IMR-90 (cell line): ENCODE measurements at regions not wholly inside any gene's neighbourhood (a gene's known extent, or its start where the extent isn't known, plus 50 kb on each side); places are given as distances from the start of the nearest gene placed in this dataset.

ENCODE experiments used
- ATAC-seq: fragments of 200-7000 bp; cut with Tn5 transposase; 2 replicates; pipeline ENCODE4 v1.9.1; 2020; ENCODE audit warnings: low read depth, mild to moderate bottlenecking, moderate library complexity
- BruUV-seq: library from RNA; stranded (reverse); fragments of 400-500 nt; replicated peaks from 2 replicates; lab custom pipeline; 2021; lab: Mats Ljungman, UMichigan
- CTCF ChIA-PET: fragments of 300-600 bp; formaldehyde crosslinking; extraction: SDS; loops from one replicate; lab custom pipeline; 2021; ENCODE audit warnings: antibody characterized with exemption; lab: Yijun Ruan, JAX
- POLR2A ChIA-PET: fragments of 300-600 bp; sonication (Branson Sonifier 250); formaldehyde crosslinking; loops from one replicate; lab custom pipeline; 2022; ENCODE audit warnings: antibody characterized with exemption; ENCODE audit not compliant: unreplicated experiment; lab: Charles Lee
- DNase-seq: peaks from one replicate; pipeline ENCODE4 v3.0.0; 2013
- H2AFZ ChIP-seq: replicated peaks from 2 replicates; pipeline ENCODE3; 2013; ENCODE audit warnings: low read length, mild to moderate bottlenecking; ENCODE audit not compliant: poor library complexity
- H2AK5ac ChIP-seq: 2 replicates; pipeline ENCODE4 v1.6.1; 2013; ENCODE audit warnings: low read depth, low read length, inconsistent platforms
- H2AK9ac ChIP-seq: replicated peaks from 2 replicates; pipeline ENCODE3; 2013; ENCODE audit warnings: mild to moderate bottlenecking, low read depth, low read length, moderate library complexity; ENCODE audit not compliant: poor library complexity
- H2BK120ac ChIP-seq: 2 replicates; pipeline ENCODE4 v1.6.1; 2013; ENCODE audit warnings: low read depth, low read length, inconsistent platforms
- H2BK15ac ChIP-seq: 3 replicates; pipeline ENCODE4 v1.6.1; 2013; ENCODE audit warnings: low read depth, low read length, inconsistent platforms
- H2BK20ac ChIP-seq: 2 replicates; pipeline ENCODE4 v1.6.1; 2013; ENCODE audit warnings: low read depth, mild to moderate bottlenecking, inconsistent platforms, low read length, moderate library complexity
- H2BK5ac ChIP-seq: 2 replicates; pipeline ENCODE4 v1.6.1; 2013; ENCODE audit warnings: mild to moderate bottlenecking, low read depth, low read length, inconsistent platforms; ENCODE audit not compliant: poor library complexity, severe bottlenecking
- H3K14ac ChIP-seq: replicated peaks from 2 replicates; pipeline ENCODE4 v1.6.1; 2013; ENCODE audit warnings: low read depth, low read length, inconsistent platforms
- H3K18ac ChIP-seq: 2 replicates; pipeline ENCODE4 v1.6.1; 2013; ENCODE audit warnings: low read depth, low read length, control low read depth
- H3K23ac ChIP-seq: 2 replicates; pipeline ENCODE4 v1.6.1; 2013; ENCODE audit warnings: low read depth, low read length, inconsistent platforms
- H3K27ac ChIP-seq: 2 replicates; pipeline ENCODE4 v1.5.1; 2013; ENCODE audit warnings: mild to moderate bottlenecking, control low read depth, low read length; ENCODE audit not compliant: insufficient read depth
- H3K27me3 ChIP-seq: 2 replicates; pipeline ENCODE4 v1.6.1; 2013; ENCODE audit warnings: low read length; ENCODE audit not compliant: control insufficient read depth, insufficient read depth
- H3K36me3 ChIP-seq: 2 replicates; pipeline ENCODE4 v1.6.1; 2013; ENCODE audit warnings: low read length, mixed read lengths; ENCODE audit not compliant: control insufficient read depth, insufficient read depth
- H3K4ac ChIP-seq: 2 replicates; pipeline ENCODE4 v1.6.1; 2013; ENCODE audit warnings: low read depth, low read length, inconsistent platforms
- H3K4me1 ChIP-seq: 2 replicates; pipeline ENCODE4 v1.6.1; 2013; ENCODE audit warnings: low read length, mixed read lengths; ENCODE audit not compliant: control insufficient read depth, insufficient read depth
- H3K4me2 ChIP-seq: 2 replicates; pipeline ENCODE4 v1.6.1; 2013; ENCODE audit warnings: low read depth, mild to moderate bottlenecking, control low read depth, low read length, moderate library complexity
- H3K4me3 ChIP-seq: 2 replicates; pipeline ENCODE4 v1.5.1; 2013; ENCODE audit warnings: low read depth, mild to moderate bottlenecking, control low read depth, low read length, moderate library complexity; ENCODE audit not compliant: insufficient read depth
- H3K56ac ChIP-seq: 2 replicates; pipeline ENCODE4 v1.6.1; 2013; ENCODE audit warnings: low read length, inconsistent platforms; ENCODE audit not compliant: insufficient read depth; ENCODE audit errors: extremely low read depth
- H3K79me1 ChIP-seq, 2 experiments: 2 replicates each; pipeline ENCODE4 v1.6.1; 2013; ENCODE audit warnings: low read length in 2 of 2, inconsistent platforms in 1 of 2, low read depth in 1 of 2
- H3K9ac ChIP-seq: 2 replicates; pipeline ENCODE4 v1.6.1; 2013; ENCODE audit warnings: low read depth, low read length, control low read depth
- H3K9me1 ChIP-seq: 2 replicates; pipeline ENCODE4 v1.6.1; 2013; ENCODE audit warnings: low read length, inconsistent platforms; ENCODE audit not compliant: insufficient read depth
- H3K9me3 ChIP-seq: 2 replicates; pipeline ENCODE4 v1.6.1; 2013; ENCODE audit warnings: low read length; ENCODE audit not compliant: control insufficient read depth, insufficient read depth
- H4K20me1 ChIP-seq: 2 replicates; pipeline ENCODE4 v1.6.1; 2013; ENCODE audit warnings: low read length, inconsistent platforms; ENCODE audit not compliant: insufficient read depth
- H4K5ac ChIP-seq: 2 replicates; pipeline ENCODE4 v1.6.1; 2013; ENCODE audit warnings: mild to moderate bottlenecking, low read depth, low read length, control low read depth
- H4K8ac ChIP-seq, 2 experiments: 2 replicates each; pipeline ENCODE4 v1.6.1; 2013; ENCODE audit warnings: low read depth in 2 of 2, low read length in 2 of 2, control low read depth in 1 of 2, inconsistent platforms in 1 of 2
- H4K91ac ChIP-seq: 2 replicates; pipeline ENCODE4 v1.6.1; 2013; ENCODE audit warnings: low read depth, low read length, inconsistent platforms; ENCODE audit not compliant: insufficient read depth
- RFX5 ChIP-seq: IDR thresholded peaks from 2 replicates; pipeline ENCODE4 v1.8.0; 2012; ENCODE audit warnings: low read depth, mild to moderate bottlenecking, low read length, moderate library complexity
- WGBS, 2 experiments: methylation state at CpG; one replicate each; pipeline versions ENCODE4 v1.1.5 to v1.1.7; 2013; ENCODE audit warnings: missing lambda C conversion rate in 2 of 2; ENCODE audit not compliant: insufficient read length in 1 of 2; ENCODE audit errors: extremely low coverage in 2 of 2; 5-methylcytosine and 5-hydroxymethylcytosine counted together
- dilution Hi-C: fragments of 300-500 bp; cut with HindIII; formaldehyde crosslinking; loops from one replicate; pipeline ENCODE4 v1.14.3; 2018; ENCODE audit warnings: low sequenced_read_pairs; ENCODE audit not compliant: unreplicated experiment
- in situ Hi-C: fragments of 300-500 bp; cut with MboI; formaldehyde crosslinking; loops from 3 replicates; pipeline ENCODE4 v1.14.3; 2019; ENCODE audit warnings: low sequenced_read_pairs, inconsistent platforms, mixed read lengths
- intact Hi-C: fragments of 100-400 bp; cut with micrococcal nuclease; formaldehyde crosslinking; loops from 2 replicates; pipeline ENCODE4 v1.10.0; 2022
- TF ChIP-seq, protein P1 (sequence below): fragments of 150-350 bp; IDR thresholded peaks from 2 replicates; pipeline ENCODE4 v1.6.1; 2016; ENCODE audit warnings: low read depth, mild to moderate bottlenecking, low read length, moderate library complexity, borderline replicate concordance

DNA sequence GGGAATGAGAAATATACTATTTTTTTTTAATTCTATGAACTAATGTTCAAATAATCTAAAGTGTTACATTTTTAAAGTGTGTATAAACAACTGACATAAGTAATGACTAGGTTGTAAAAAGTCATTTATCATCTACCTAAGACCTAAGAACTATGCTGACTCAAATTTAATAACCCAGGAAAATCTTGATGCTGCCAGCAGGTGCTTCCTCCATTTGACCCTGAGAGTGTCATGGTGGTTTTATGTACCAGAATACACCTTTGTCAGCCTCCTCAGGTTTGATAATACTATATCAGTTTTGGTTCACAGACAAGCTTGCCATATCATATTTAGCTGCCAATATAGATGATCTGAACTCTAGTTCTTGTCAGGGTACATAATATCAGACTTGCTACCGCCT, 1151.2 kb downstream of the PCDH17 start:
- H3K79me1 ChIP-seq: no peaks in the 10 kb centered on the region
- no peak overlapping the region for H3K27ac ChIP-seq
- no peaks in the 10 kb centered on the region for H3K4me1 ChIP-seq
- no peaks in the 10 kb centered on the region for H3K9me3 ChIP-seq
- H2BK20ac ChIP-seq: no peak overlapping the region
- no TSS peak for BruUV-seq
- intact Hi-C loops: no loop called here
- POLR2A ChIA-PET: no interaction called here
- WGBS, 2 experiments: no CpG with 5 or more reads among the region's 1 CpG
- H4K5ac ChIP-seq: no peak overlapping the region
- H3K36me3 ChIP-seq: no peaks in the 10 kb centered on the region
- ATAC-seq: no peak
- DNase-seq: no peak
- no peak overlapping the region for H4K91ac ChIP-seq
- H2BK5ac ChIP-seq: no peak overlapping the region
- in situ Hi-C loops: no loop called here
- no peak overlapping the region for H3K56ac ChIP-seq
- no peaks in the 10 kb centered on the region for H4K20me1 ChIP-seq
- no peak overlapping the region for H3K4me2 ChIP-seq
- H3K9ac ChIP-seq: no peak overlapping the region
- CTCF ChIA-PET: no interaction called here
- H2AFZ ChIP-seq: no peak overlapping the region
- no peak overlapping the region for H3K18ac ChIP-seq
- H3K14ac ChIP-seq: no peak overlapping the region
- H3K9me1 ChIP-seq: no peaks in the 10 kb centered on the region
- H4K8ac ChIP-seq: no peak overlapping the region
- H3K23ac ChIP-seq: no peak overlapping the region
- no peaks in the 10 kb centered on the region for H3K27me3 ChIP-seq
- H2BK120ac ChIP-seq: no peak overlapping the region
- dilution Hi-C loops: no loop called here
- no peak overlapping the region for H2AK9ac ChIP-seq
- TF ChIP-seq RFX5: no peak
- TF ChIP-seq, protein P1, sequence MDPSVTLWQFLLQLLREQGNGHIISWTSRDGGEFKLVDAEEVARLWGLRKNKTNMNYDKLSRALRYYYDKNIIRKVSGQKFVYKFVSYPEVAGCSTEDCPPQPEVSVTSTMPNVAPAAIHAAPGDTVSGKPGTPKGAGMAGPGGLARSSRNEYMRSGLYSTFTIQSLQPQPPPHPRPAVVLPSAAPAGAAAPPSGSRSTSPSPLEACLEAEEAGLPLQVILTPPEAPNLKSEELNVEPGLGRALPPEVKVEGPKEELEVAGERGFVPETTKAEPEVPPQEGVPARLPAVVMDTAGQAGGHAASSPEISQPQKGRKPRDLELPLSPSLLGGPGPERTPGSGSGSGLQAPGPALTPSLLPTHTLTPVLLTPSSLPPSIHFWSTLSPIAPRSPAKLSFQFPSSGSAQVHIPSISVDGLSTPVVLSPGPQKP: no peak
- H3K4ac ChIP-seq: no peak overlapping the region
- no peak overlapping the region for H2BK15ac ChIP-seq
- H3K4me3 ChIP-seq: no peak overlapping the region
- no peak overlapping the region for H2AK5ac ChIP-seq
